ENCODE measurements at regions not wholly inside any gene's neighbourhood (a gene's known extent, or its start where the extent isn't known, plus 50 kb on each side); places are given as distances from the start of the nearest gene placed in this dataset.
"Not testable (repeated sequence)": the region's sequence is repeated elsewhere in the genome, so short reads cannot be mapped to it uniquely, and the experiment has no call there.

- TF ChIP-seq CTCF (IDR thresholded peaks at IDR 0.05) = no peak
- TF ChIP-seq POLR2A (IDR thresholded peaks at IDR 0.05) = no peak
- Histone ChIP-seq H3K36me3 (ENCODE audit: low read depth, missing control alignments) (no peaks in the 10 kb centered on the region), H3K4me3 (no peak overlapping the region), H3K9me3 (no peaks in the 10 kb centered on the region), H3K27ac (no peak overlapping the region), H3K4me1 (no peaks in the 10 kb centered on the region), H3K27me3 (no peaks in the 10 kb centered on the region)
- no peak for DNase-seq
- WGBS, 2 donors = 93 to 96% methylated on average over 1 of the region's 1 CpG
- intact Hi-C loops (cut with DNase I; ENCODE audit: low total_unique reads) = no loop called here
These were observed 162.8 kb upstream of the HEY2 start for GRCh38 chr6:125586605-125587004.

GRCh38 chr6:125587666-125588632, 161.5 kb upstream of the HEY2 start:
- TF ChIP-seq POLR2A (IDR thresholded peaks at IDR 0.05) (no peak), CTCF (IDR thresholded peaks at IDR 0.05) (no peak)
- no peak overlapping the region for H3K27ac ChIP-seq
- no peaks in the 10 kb centered on the region for H3K36me3 ChIP-seq (ENCODE audit: low read depth, missing control alignments)
- 76% methylated on average over 11 of the region's 11 CpGs for WGBS, 2 donors
- no peak for DNase-seq
- intact Hi-C loops (cut with DNase I; ENCODE audit: low total_unique reads) = no loop called here
- no peak overlapping the region for H3K4me3 ChIP-seq
- H3K9me3 ChIP-seq = no peaks in the 10 kb centered on the region
- no peaks in the 10 kb centered on the region for H3K4me1 ChIP-seq
- H3K27me3 ChIP-seq = no peaks in the 10 kb centered on the region

- H3K27me3 ChIP-seq; H3K4me3 ChIP-seq; DNase-seq; H3K36me3 ChIP-seq (ENCODE audit: low read depth, missing control alignments); H3K4me1 ChIP-seq; H3K9me3 ChIP-seq; H3K27ac ChIP-seq; intact Hi-C loops (cut with DNase I; ENCODE audit: low total_unique reads): not testable (repeated sequence)
- 94 to 96% methylated on average over 3 of the region's 3 CpGs for WGBS, 2 donors
These were observed 157.6 kb upstream of the HEY2 start for GRCh38 chr6:125591796-125592195.

- no peaks in the 10 kb centered on the region for H3K9me3 ChIP-seq
- TF ChIP-seq CTCF (IDR thresholded peaks at IDR 0.05) (no peak), POLR2A (IDR thresholded peaks at IDR 0.05) (no peak)
- no peak overlapping the region for H3K27ac ChIP-seq
- H3K4me1 ChIP-seq = no peaks in the 10 kb centered on the region
- H3K27me3 ChIP-seq = no peaks in the 10 kb centered on the region
- no peaks in the 10 kb centered on the region for H3K36me3 ChIP-seq (ENCODE audit: low read depth, missing control alignments)
- intact Hi-C loops (cut with DNase I; ENCODE audit: low total_unique reads) = no loop called here
- no peak overlapping the region for H3K4me3 ChIP-seq
- no peak for DNase-seq
These were observed 155.7 kb upstream of the HEY2 start for GRCh38 chr6:125593746-125594145.

GRCh38 chr6:125596020-125596419, 153.4 kb upstream of the HEY2 start:
- intact Hi-C loops (cut with DNase I; ENCODE audit: low total_unique reads) = no loop called here
- Histone ChIP-seq H3K4me3 (no peak overlapping the region), H3K4me1 (no peaks in the 10 kb centered on the region), H3K27ac (no peak overlapping the region), H3K9me3 (no peaks in the 10 kb centered on the region), H3K27me3 (no peaks in the 10 kb centered on the region), H3K36me3 (ENCODE audit: low read depth, missing control alignments) (no peaks in the 10 kb centered on the region)
- WGBS, 2 donors = 97 to 99% methylated on average over 3 of the region's 3 CpGs
- DNase-seq = no peak
- TF ChIP-seq CTCF (IDR thresholded peaks at IDR 0.05) (no peak), POLR2A (IDR thresholded peaks at IDR 0.05) (no peak)
